ENCODE measurements at regions not wholly inside any gene's neighbourhood (a gene's known extent, or its start where the extent isn't known, plus 50 kb on each side); places are given as distances from the start of the nearest gene placed in this dataset.

DNA sequence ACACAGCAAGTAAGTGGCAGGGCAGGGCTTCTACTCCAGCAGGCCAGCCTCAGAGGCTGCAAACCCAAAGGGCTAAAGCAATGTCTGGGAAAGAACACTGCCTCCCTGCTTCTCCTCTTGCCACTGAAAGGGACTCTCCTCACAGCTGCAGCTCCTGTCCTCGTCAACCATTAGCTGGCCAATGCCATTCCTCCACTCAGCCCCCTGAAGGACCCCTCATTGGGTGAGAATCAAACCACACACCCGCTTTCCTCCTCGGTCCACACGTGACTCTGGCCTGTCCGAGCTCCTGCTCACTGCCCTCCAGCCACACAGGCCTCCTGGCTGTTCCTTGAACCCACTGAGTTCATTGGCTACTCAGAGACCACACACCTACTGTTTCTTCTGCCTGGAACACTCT, 253.7 kb upstream of the TLE3 start:
- Mint-ChIP-seq H3K9me3 (no peaks in the 10 kb centered on the region), H3K4me1 (ENCODE audit: low read depth) (no peaks in the 10 kb centered on the region), H3K27ac (no peak overlapping the region), H3K36me3 (ENCODE audit: low read depth) (no peaks in the 10 kb centered on the region), H3K4me3 (no peak overlapping the region), H3K27me3 (ENCODE audit: insufficient read depth) (peaks cover 52% of the 10 kb centered on the region)
- TF ChIP-seq CTCF (IDR thresholded peaks at IDR 0.05) = no peak
- DNase-seq = no peak

- TF ChIP-seq CTCF (IDR thresholded peaks at IDR 0.05) = no peak
- no peaks in the 10 kb centered on the region for H3K9me3 Mint-ChIP-seq
- no peak overlapping the region for H3K4me3 Mint-ChIP-seq
- no peak overlapping the region for H3K27ac Mint-ChIP-seq
- H3K27me3 Mint-ChIP-seq (ENCODE audit: insufficient read depth) = peaks cover 55% of the 10 kb centered on the region
- no peaks in the 10 kb centered on the region for H3K36me3 Mint-ChIP-seq (ENCODE audit: low read depth)
- no peaks in the 10 kb centered on the region for H3K4me1 Mint-ChIP-seq (ENCODE audit: low read depth)
- DNase-seq = no peak
These were observed 251.0 kb upstream of the TLE3 start for GRCh38 chr15:70348581-70349344.

- TF ChIP-seq CTCF (IDR thresholded peaks at IDR 0.05) = no peak
- DNase-seq = no peak
- no peak overlapping the region for H3K4me3 Mint-ChIP-seq
- no peaks in the 10 kb centered on the region for H3K36me3 Mint-ChIP-seq (ENCODE audit: low read depth)
- H3K27me3 Mint-ChIP-seq (ENCODE audit: insufficient read depth) = peaks cover 52% of the 10 kb centered on the region
- no peaks in the 10 kb centered on the region for H3K9me3 Mint-ChIP-seq
- no peak overlapping the region for H3K27ac Mint-ChIP-seq
- no peaks in the 10 kb centered on the region for H3K4me1 Mint-ChIP-seq (ENCODE audit: low read depth)
These were observed 250.5 kb upstream of the TLE3 start for GRCh38 chr15:70348226-70348543.

DNA sequence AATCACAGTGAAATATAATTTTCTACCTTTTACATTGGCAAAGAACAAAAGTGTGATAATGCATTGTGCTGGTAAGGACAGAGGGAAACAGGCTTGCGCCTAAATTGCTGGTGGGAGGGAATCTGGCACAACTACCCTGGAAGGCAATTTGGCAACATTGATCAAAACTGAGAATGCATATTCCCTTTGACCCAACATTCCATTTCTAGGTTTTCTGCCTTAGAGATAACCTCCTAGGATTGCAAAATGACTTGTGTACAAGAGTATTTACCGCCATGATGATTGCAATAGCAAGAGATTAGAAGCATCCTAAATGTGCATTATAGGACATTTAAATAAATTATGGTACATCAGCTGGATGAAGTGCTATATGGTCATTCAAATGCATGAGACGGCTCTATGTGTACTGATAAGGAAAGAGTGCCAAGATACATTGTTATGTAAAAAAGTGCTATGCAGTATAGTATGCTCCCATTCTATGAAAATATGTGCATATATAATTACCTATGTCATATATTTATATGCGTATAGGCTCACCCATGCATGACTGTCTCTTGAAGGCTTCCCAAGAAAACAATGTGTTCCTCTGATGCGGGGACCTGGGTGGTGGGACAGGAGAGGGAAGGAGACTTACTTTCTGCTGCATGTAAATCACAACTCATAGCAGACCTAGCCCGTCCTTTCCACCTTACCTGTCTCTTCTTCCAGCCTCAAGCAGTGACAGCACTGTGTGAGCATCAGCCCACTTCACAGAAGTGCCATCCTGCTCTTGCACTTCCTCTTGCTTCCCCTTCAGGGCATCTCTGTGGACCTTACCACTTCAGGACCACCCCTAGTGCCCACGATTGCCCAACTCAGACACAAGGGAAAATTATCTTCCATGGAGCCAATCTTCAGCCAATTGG, 249.9 kb upstream of the TLE3 start:
- Mint-ChIP-seq H3K4me3 (no peak overlapping the region), H3K36me3 (ENCODE audit: low read depth) (no peaks in the 10 kb centered on the region), H3K4me1 (ENCODE audit: low read depth) (no peaks in the 10 kb centered on the region), H3K27me3 (ENCODE audit: insufficient read depth) (peaks cover 52% of the 10 kb centered on the region), H3K27ac (no peak overlapping the region), H3K9me3 (no peaks in the 10 kb centered on the region)
- DNase-seq = no peak
- no peak for TF ChIP-seq CTCF (IDR thresholded peaks at IDR 0.05)

DNA sequence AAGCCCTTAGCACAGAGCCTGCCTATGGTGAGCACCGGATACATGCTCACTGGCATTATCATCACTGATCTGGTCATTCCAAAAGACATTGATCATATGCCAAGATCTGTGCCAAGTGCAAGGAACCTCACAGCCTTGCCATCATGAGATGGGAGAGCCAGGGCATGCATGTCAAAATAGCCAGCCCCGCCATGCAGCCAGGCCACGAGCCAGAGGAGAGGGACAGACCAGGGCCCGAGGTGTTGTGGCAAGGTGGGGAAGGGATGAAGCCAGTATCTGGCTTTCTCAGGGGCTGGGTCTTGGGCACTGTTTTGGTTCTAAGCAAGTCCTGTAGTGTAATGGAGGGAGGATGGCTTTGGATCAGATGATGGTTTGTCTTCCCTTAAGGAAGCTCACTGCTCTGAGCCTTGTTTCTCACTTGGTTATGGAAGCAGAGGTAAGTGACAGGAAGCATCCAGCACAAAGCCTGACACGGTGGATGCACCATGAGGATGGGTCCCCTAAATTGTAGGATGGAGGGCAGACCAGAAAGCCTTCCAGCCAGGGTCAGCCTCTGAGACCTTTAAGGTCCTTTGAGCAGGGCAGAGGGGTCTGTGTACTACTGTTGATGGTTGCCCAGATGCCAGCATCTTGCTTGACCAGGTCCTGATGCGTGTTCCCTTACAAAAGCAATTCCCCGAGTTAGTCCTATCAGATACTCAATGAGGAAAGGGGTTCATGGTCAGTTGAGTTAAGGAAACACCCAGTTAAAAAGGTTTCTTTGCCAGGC, 247.7 kb upstream of the TLE3 start:
- no peak overlapping the region for H3K4me3 Mint-ChIP-seq
- no peaks in the 10 kb centered on the region for H3K36me3 Mint-ChIP-seq (ENCODE audit: low read depth)
- no peak for TF ChIP-seq CTCF (IDR thresholded peaks at IDR 0.05)

More for the DNA sequence above, 247.7 kb upstream of the TLE3 start:
- Mint-ChIP-seq H3K9me3 (no peaks in the 10 kb centered on the region), H3K27ac (no peak overlapping the region), H3K27me3 (ENCODE audit: insufficient read depth) (peaks cover 51% of the 10 kb centered on the region), H3K4me1 (ENCODE audit: low read depth) (no peaks in the 10 kb centered on the region)
- DNase-seq = no peak
